Bone marrow (tissue), 2 donors: ENCODE measurements at regions not wholly inside any gene's neighbourhood (a gene's known extent, or its start where the extent isn't known, plus 50 kb on each side); places are given as distances from the start of the nearest gene placed in this dataset.
"Not testable (repeated sequence)": the region's sequence is repeated elsewhere in the genome, so short reads cannot be mapped to it uniquely, and the experiment has no call there.

ENCODE experiments used
- DNase-seq, 2 donors: peaks; one replicate each; lab custom pipeline; 2025; lab: John Stamatoyannopoulos, UW

- no peak for DNase-seq
Observed at GRCh38 chr14:76699209-76699938, 61.9 kb upstream of the VASH1 start.

DNA sequence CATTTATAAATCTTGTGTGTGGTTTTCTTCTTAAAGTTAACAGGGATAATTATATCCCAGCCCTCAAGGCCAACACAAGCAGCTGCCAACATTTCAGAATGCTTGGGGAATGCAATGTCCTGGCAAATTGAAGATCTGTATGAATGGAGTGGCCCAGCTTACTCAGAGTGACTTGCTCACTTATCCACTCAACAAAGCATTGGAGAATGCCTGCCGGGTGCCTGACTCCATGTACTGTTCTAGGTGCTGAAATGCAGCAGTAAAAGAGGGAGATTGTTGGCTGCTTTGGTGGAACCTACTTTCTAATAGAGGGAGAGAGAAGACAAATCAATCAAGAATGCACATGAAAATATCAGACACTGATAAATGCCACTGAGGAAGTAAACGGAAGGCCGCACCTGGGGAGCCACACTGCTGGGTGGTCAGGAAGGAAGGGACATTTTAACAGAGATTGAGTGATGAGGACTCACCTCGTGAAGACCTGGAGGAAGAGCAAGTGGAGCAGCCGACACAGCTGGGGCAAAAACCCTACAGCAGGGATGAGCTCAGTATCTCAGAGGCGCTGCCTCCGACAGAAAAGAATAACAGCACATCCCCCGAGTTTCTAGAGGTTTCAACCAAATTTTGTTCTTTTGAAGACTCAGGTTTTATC, 61.2 kb upstream of the VASH1 start:
- DNase-seq, result no peak

DNA sequence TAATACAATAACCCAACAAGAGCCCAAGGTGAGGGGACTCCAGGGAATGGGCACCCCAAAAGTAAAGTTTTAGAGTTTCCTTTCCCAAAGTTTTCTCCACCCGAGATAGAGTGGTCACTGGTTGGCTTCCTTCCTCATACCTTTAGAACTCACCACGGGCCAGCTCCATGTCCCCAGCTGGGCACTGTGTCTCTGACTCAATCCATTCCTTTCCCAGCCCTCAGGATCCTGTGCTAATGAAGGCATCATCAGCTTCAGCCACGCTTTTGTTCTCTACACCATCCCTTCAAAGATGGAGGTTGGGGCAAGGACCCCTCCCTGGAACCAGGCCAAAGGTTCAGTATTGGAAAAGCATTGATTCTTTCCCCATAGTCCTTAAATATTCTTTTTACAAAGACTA, 59.8 kb upstream of the VASH1 start:
- DNase-seq, result no peak

GRCh38 chr14:76701981-76702380, 59.3 kb upstream of the VASH1 start:
- DNase-seq, result no peak

- DNase-seq, result no peak
Observed at GRCh38 chr14:76705214-76705613, 56.1 kb upstream of the VASH1 start.

- DNase-seq, result not testable (repeated sequence)
Observed at GRCh38 chr14:76706207-76706606, 55.1 kb upstream of the VASH1 start.

DNA sequence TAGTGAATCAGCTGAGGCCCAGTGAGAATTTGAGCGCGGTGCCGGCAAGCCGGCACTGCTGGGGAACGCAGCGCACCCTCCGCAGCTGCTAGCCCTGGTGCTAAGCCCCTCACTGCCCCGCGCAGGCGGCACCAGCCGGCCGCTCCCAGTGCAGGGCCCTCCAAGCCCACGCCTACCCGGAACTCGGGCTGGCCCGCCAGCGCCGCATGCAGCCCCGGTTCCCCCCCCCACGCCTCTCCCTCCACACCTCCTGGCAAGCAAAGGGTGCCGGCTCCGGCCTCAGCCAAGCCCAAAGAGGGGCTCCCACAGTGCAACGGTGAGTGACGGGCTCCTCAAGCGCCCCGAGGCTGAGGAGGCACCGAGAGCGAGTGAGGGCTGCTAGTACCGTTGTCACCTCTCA, 54.5 kb upstream of the VASH1 start:
- no peak for DNase-seq

DNA sequence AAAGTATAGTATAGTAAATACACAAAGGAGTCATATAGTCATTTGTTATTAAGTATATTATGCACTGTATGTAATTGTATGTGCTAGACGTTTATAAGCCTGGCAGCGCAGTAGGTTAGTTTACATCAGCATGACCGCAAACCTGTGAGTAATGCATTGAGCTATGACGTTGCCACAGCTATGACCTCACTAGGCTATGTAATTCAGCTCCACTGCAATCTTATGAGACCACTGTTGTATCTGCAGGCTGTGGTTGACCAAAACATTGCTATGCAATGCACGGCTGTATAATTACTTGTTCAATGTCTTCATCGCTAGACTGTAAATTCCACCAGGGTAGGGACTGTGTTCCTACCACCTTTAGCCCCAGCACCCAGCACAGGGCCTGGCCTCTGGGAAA, 53.2 kb upstream of the VASH1 start:
- no peak for DNase-seq

DNA sequence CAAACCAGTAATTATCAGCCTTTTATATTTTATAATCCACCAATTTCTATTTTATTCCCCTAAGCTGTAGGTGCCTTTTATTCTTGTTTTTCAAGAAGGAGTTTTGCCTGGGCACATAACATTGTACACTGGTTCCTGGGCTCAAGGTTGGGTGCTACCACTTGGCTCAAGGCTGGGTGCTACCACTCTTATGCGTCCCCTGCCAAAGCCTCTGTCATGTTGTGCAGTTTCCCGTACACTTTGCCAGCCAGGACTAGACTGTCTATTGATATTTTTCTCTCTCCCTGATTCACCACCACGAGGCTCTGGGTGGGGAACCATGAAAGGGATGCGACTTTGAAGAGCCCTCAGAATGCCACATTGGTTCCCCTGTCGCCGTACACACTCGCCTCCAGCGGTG, 52.5 kb upstream of the VASH1 start:
- DNase-seq, result no peak

DNA sequence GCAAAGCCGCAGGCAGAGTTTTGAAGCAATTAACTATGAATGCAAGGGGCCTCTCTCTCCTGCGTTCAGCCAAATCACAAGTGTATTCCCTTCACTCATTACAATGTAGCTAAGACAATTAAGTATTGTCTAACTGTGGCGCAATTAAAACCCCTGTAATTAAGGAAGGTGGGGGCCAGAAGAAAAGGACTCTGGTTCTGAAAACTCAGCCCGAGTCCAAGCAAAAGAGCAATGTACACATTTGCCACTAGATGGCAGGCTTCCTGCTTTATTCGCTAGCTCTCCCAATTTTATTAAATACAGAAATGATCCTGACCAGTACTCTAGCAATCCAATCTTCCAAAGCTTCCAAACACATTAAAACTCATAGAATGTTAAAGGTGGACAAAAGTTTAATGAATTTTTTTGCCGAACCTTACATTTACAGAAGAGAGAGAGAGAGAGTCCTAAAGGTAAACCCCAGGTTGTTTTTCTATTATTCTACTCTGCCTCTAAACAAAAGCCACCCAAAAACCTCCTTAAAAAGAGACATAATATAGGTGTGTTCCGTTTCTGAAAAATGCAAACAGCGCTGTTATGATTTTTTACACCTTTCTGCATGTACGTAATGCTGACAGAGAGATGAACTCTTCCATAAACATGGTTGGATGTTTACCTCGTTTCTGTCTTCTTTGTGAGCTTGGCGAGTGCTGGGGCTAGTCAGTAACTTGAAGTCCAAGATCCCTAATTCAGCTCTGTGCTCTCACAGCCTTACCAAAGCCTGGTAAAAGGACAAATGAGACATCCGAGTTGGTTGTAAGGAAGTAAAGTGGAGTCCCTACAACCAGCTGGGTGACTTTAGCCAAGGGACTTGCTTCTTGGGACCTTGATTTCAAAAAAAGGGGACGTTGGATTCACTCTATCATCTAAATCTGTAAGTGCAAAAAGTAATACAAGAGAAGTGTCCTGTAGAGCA, 50.9 kb upstream of the VASH1 start:
- DNase-seq, result peak in 1 of 2 donors; percentile 29
